ENCODE measurements at regions not wholly inside any gene's neighbourhood (a gene's known extent, or its start where the extent isn't known, plus 50 kb on each side); places are given as distances from the start of the nearest gene placed in this dataset.
"Not testable (repeated sequence)": the region's sequence is repeated elsewhere in the genome, so short reads cannot be mapped to it uniquely, and the experiment has no call there.

GRCh38 chr12:124136796-124137195, 158.1 kb upstream of the RFLNA start:
- no peak for DNase-seq (ENCODE audit: low read depth)
- no peak overlapping the region for H3K4me3 ChIP-seq (ENCODE audit: control insufficient read depth, low read depth, low read length)
- no peak for TF ChIP-seq CTCF (conservative IDR thresholded peaks at IDR 0.05; ENCODE audit: control insufficient read depth, insufficient read depth, low read depth, low read length)

- no peak overlapping the region for H3K4me3 ChIP-seq (ENCODE audit: control insufficient read depth, low read depth, low read length)
- TF ChIP-seq CTCF (conservative IDR thresholded peaks at IDR 0.05; ENCODE audit: control insufficient read depth, insufficient read depth, low read depth, low read length) = no peak
- DNase-seq (ENCODE audit: low read depth) = no peak
Measured at GRCh38 chr12:124140944-124141486, 153.9 kb upstream of the RFLNA start.

GRCh38 chr12:124141611-124142010, 153.3 kb upstream of the RFLNA start:
- not testable (repeated sequence) for DNase-seq (ENCODE audit: low read depth); H3K4me3 ChIP-seq (ENCODE audit: control insufficient read depth, low read depth, low read length)

GRCh38 chr12:124142395-124143035, 152.4 kb upstream of the RFLNA start:
- TF ChIP-seq CTCF (conservative IDR thresholded peaks at IDR 0.05; ENCODE audit: control insufficient read depth, insufficient read depth, low read depth, low read length) = no peak
- DNase-seq (ENCODE audit: low read depth) = no peak
- H3K4me3 ChIP-seq (ENCODE audit: control insufficient read depth, low read depth, low read length) = no peak overlapping the region

GRCh38 chr12:124143726-124144125, 151.2 kb upstream of the RFLNA start:
- TF ChIP-seq CTCF (conservative IDR thresholded peaks at IDR 0.05; ENCODE audit: control insufficient read depth, insufficient read depth, low read depth, low read length) = no peak
- DNase-seq (ENCODE audit: low read depth) = no peak
- H3K4me3 ChIP-seq (ENCODE audit: control insufficient read depth, low read depth, low read length) = no peak overlapping the region

- H3K4me3 ChIP-seq (ENCODE audit: control insufficient read depth, low read depth, low read length) = no peak overlapping the region
- no peak for TF ChIP-seq CTCF (conservative IDR thresholded peaks at IDR 0.05; ENCODE audit: control insufficient read depth, insufficient read depth, low read depth, low read length)
- DNase-seq (ENCODE audit: low read depth) = no peak
Measured at GRCh38 chr12:124144531-124145194, 150.2 kb upstream of the RFLNA start.

- no peak for TF ChIP-seq CTCF (conservative IDR thresholded peaks at IDR 0.05; ENCODE audit: control insufficient read depth, insufficient read depth, low read depth, low read length)
- DNase-seq (ENCODE audit: low read depth) = no peak
- no peak overlapping the region for H3K4me3 ChIP-seq (ENCODE audit: control insufficient read depth, low read depth, low read length)
Measured at GRCh38 chr12:124147027-124147426, 147.9 kb upstream of the RFLNA start.
